ENCODE measurements at regions not wholly inside any gene's neighbourhood (a gene's known extent, or its start where the extent isn't known, plus 50 kb on each side); places are given as distances from the start of the nearest gene placed in this dataset.

DNA sequence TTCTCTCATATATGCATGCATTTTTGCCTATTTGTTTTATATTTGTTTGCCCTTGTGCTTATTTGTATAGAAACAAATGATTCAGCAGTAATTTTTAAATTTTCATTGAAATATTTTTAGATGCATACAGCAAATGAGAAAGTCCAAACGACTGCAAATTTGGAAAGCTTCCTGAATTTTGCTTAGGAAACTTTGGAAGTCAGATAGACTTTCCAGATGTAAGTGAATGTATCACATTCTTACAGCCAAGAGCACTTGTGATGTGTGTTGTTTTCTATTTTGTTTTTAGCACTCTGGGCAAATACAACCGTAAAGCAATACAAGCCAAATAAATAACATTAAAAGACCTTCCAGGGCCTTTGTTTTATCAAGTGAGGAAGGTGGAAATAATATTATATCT is 680.8 kb upstream of the CDH8 start:
- H3K9me3 Mint-ChIP-seq, result peaks cover 15 to 20% of the 10 kb centered on the region in 2 donors
- no peak overlapping the region for H3K4me3 Mint-ChIP-seq
- ATAC-seq (no peak), DNase-seq (no peak)
- no peaks in the 10 kb centered on the region for H3K4me1 Mint-ChIP-seq
- no peak overlapping the region for H3K27ac Mint-ChIP-seq
- no peaks in the 10 kb centered on the region for H3K27me3 Mint-ChIP-seq

GRCh38 chr16:62715701-62716100 is 679.5 kb upstream of the CDH8 start:
- ATAC-seq, result no peak
- Mint-ChIP-seq H3K9me3 (peaks cover 7 to 18% of the 10 kb centered on the region in 2 donors), H3K4me3 (no peak overlapping the region)

DNA sequence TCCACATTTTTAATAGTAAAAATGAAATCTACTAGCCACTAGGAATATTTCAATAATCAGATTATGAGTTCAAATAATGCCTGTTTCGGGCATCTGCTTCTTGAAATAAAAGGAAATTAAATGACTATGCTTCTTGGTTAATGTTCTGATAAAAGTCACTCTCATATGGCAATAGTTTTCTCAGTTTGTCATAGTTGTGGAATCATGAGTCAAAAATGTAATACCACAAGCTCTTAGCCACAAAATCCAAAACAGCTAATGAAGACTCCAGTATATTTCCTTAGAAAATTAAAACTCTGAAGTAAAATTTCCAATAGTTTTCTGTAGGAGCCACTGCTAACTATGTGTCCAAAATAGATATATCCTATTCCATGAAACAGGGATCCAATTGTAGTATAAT is 676.3 kb upstream of the CDH8 start:
- Mint-ChIP-seq H3K27ac (no peak overlapping the region), H3K9me3 (peaks cover 7 to 11% of the 10 kb centered on the region in 2 donors), H3K4me3 (no peak overlapping the region), H3K27me3 (no peaks in the 10 kb centered on the region), H3K4me1 (no peaks in the 10 kb centered on the region)
- DNase-seq (no peak), ATAC-seq (no peak)

More at GRCh38 chr16:62715701-62716100, 679.5 kb upstream of the CDH8 start:
- DNase-seq, result no peak
- H3K27ac Mint-ChIP-seq, result no peak overlapping the region
- no peaks in the 10 kb centered on the region for H3K4me1 Mint-ChIP-seq
- H3K27me3 Mint-ChIP-seq, result no peaks in the 10 kb centered on the region

GRCh38 chr16:62711797-62712196 is 675.6 kb upstream of the CDH8 start:
- DNase-seq (no peak), ATAC-seq (no peak)
- Mint-ChIP-seq H3K4me3 (no peak overlapping the region), H3K27me3 (no peaks in the 10 kb centered on the region), H3K9me3 (peaks cover 7 to 11% of the 10 kb centered on the region in 2 donors), H3K4me1 (no peaks in the 10 kb centered on the region), H3K27ac (no peak overlapping the region)

DNA sequence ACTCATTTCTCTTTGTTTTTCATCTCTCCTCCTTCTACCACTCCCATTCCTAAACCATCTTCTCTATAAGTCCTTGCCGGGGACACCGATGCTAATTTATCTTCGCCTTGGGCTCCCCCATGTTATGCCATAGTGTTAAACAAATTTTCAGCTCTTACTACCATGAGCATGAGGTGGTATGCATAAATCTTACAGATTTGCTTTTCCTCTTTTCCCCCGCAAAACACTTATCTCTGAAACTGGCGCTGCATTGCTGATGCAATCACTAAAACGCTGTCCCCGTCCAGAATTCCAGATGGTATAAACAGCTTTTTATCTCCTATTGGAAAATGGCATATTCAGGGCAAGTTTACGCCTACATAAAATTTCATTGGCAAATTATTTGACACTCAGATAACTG is 673.6 kb upstream of the CDH8 start:
- DNase-seq, result no peak
- no peak overlapping the region for H3K27ac Mint-ChIP-seq
- H3K27me3 Mint-ChIP-seq, result no peaks in the 10 kb centered on the region
- ATAC-seq, result no peak
- H3K9me3 Mint-ChIP-seq, result peaks cover 4 to 11% of the 10 kb centered on the region in 2 donors
- no peak overlapping the region for H3K4me3 Mint-ChIP-seq
- no peaks in the 10 kb centered on the region for H3K4me1 Mint-ChIP-seq

DNA sequence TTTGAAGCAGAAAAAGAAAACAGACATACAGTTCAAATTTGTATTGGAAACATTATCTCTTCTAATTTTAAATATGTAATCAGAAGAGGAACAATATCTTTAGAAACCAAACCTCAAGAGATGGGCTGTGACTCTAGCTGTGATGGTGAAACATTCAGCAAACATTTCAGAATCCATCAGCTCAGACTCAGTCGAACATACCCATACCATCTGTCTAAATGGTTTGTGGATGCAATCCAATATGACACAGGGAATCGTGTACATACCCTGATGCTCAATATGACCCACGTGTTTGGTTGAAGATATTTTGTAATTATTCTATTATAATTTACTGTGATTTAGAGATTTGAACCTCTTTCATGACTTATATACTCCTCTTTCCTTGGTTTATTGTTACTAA is 665.2 kb upstream of the CDH8 start:
- Mint-ChIP-seq H3K9me3 (peaks cover 21 to 22% of the 10 kb centered on the region in 2 donors), H3K4me3 (no peak overlapping the region), H3K27ac (no peak overlapping the region), H3K4me1 (no peaks in the 10 kb centered on the region), H3K27me3 (no peaks in the 10 kb centered on the region)
- no peak for ATAC-seq
- no peak for DNase-seq

DNA sequence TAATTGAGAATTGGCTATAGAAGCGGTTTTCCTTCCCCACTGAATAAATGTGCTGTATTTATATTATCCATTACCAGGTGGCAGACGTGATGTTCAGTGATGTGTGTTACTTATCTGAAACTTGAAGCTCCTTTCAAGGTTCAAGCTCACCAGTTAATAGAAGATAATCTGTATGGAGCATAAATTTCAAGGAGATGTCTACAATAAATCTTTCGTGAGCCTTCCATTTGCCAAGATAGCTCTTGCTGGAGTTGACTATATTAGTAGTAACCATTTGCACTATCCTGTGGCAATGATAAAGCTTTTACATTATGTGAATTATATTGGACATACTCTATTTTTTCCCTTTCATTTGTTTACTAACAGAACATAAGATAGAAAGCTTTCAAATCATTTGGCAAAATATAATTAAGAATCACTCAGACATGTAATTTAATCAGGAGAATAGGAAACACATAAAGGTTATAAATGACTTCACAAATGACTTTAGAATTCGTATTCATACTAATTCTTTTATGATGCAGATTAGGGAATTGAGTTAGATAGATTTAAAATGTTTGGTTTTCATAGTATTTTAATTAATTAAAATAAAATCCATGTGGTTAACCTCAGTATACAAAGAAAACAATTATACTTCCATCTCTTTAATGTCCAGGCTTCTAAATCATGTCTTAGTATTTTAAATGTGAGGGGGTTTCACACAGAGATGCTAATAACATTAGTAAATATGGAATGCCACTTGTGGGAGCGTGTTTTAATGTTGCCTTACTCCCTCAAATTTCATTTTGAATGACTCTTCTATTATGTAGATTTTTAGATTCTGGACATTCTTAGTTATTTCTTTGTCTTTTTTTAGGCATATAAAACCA is 664.4 kb upstream of the CDH8 start:
- H3K27me3 Mint-ChIP-seq, result no peaks in the 10 kb centered on the region
- H3K9me3 Mint-ChIP-seq, result peaks cover 25 to 29% of the 10 kb centered on the region in 2 donors
- no peak overlapping the region for H3K4me3 Mint-ChIP-seq
- ATAC-seq (no peak), DNase-seq (no peak)
- no peaks in the 10 kb centered on the region for H3K4me1 Mint-ChIP-seq
- no peak overlapping the region for H3K27ac Mint-ChIP-seq

- ATAC-seq, result no peak
- Mint-ChIP-seq H3K27me3 (no peaks in the 10 kb centered on the region), H3K4me3 (no peak overlapping the region), H3K4me1 (no peaks in the 10 kb centered on the region), H3K9me3 (peaks cover 19 to 44% of the 10 kb centered on the region in 2 donors), H3K27ac (no peak overlapping the region)
- DNase-seq, result no peak
These were observed 656.4 kb upstream of the CDH8 start for GRCh38 chr16:62692685-62693084.

- H3K4me1 Mint-ChIP-seq, result no peaks in the 10 kb centered on the region
- H3K9me3 Mint-ChIP-seq, result peaks cover 18 to 49% of the 10 kb centered on the region in 2 donors
- ATAC-seq (no peak), DNase-seq (no peak)
- H3K27me3 Mint-ChIP-seq, result no peaks in the 10 kb centered on the region
- H3K4me3 Mint-ChIP-seq, result no peak overlapping the region
- no peak overlapping the region for H3K27ac Mint-ChIP-seq
These were observed 645.6 kb upstream of the CDH8 start for GRCh38 chr16:62681819-62682218.

DNA sequence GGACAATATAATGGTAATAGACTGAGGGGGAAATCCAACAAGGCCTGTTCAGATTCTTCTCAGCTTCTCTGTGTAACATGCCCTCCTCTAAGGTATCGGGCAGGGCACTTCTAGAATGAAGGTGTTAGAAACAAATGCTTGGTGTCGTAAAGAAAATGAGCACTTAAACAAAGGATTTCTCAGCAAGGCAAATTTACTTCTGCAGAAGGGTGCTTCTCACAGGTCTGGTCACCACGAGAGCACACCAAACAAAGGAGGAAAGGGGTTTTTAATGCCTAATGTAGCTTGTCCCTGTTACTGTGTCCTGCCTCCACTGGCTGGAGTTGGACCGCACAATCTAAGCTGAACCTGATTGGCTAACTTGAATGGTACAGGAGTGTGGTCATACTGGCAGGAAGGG is 642.6 kb upstream of the CDH8 start:
- DNase-seq, result no peak
- Mint-ChIP-seq H3K27me3 (no peaks in the 10 kb centered on the region), H3K9me3 (peaks cover 28 to 49% of the 10 kb centered on the region in 2 donors), H3K4me3 (no peak overlapping the region), H3K27ac (no peak overlapping the region), H3K4me1 (no peaks in the 10 kb centered on the region)
- ATAC-seq, result no peak

DNA sequence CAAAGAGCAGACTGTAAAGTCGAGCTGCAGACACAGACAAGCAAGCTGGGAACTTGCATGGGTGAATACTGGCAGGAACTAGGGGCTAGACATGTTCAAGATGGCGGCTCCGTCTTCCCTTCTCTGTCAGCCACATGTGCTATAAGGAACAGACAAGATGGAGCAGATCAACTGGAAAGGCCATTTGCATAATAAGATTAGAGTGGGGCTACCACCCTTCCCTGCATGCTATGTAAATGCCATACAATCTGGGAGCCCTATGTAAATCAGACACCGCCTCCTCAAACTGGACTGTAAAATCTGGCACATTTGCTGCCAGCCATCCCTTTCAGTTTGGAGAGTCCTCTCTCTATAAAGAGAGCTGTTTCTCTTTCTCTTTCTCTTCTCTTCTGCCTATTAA is 640.1 kb upstream of the CDH8 start:
- DNase-seq (no peak), ATAC-seq (no peak)
- Mint-ChIP-seq H3K27ac (no peak overlapping the region), H3K4me1 (no peaks in the 10 kb centered on the region), H3K4me3 (no peak overlapping the region), H3K27me3 (no peaks in the 10 kb centered on the region), H3K9me3 (peaks cover 28 to 42% of the 10 kb centered on the region in 2 donors)

- H3K9me3 Mint-ChIP-seq, result peaks cover 9 to 12% of the 10 kb centered on the region in 2 donors
- no peaks in the 10 kb centered on the region for H3K4me1 Mint-ChIP-seq
- H3K27me3 Mint-ChIP-seq, result no peaks in the 10 kb centered on the region
- H3K4me3 Mint-ChIP-seq, result no peak overlapping the region
- ATAC-seq (no peak), DNase-seq (no peak)
- H3K27ac Mint-ChIP-seq, result no peak overlapping the region
These were observed 629.0 kb upstream of the CDH8 start for GRCh38 chr16:62665269-62665668.

GRCh38 chr16:62664566-62664965 is 628.3 kb upstream of the CDH8 start:
- Mint-ChIP-seq H3K9me3 (peaks cover 5 to 6% of the 10 kb centered on the region in 2 donors), H3K4me1 (no peaks in the 10 kb centered on the region), H3K4me3 (no peak overlapping the region), H3K27ac (no peak overlapping the region), H3K27me3 (no peaks in the 10 kb centered on the region)
- no peak for DNase-seq
- ATAC-seq, result no peak

DNA sequence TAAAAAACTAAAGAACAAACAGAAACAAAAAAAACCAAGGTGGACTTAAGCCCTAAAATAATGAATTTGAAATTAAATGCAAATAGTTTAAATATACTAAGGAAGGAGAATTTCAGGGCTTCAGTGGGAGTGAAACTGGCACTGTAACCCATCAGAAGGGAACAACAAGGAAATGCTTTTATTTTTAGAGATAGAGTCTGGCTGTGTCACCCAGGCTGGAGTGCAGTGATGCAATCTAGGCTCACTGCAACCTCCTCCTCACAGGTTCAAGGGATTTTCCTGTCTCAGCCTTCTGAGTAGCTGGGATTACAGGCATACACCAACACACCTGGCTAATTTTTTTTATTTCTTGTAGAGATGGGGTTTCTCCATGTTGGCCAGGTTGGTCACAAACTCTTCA is 625.2 kb upstream of the CDH8 start:
- no peaks in the 10 kb centered on the region for H3K4me1 Mint-ChIP-seq
- peaks cover 0 to 6% of the 10 kb centered on the region in 2 donors for H3K9me3 Mint-ChIP-seq

GRCh38 chr16:62657116-62657515 is 620.9 kb upstream of the CDH8 start:
- ATAC-seq (no peak), DNase-seq (no peak)
- H3K4me3 Mint-ChIP-seq, result no peak overlapping the region
- H3K27me3 Mint-ChIP-seq, result no peaks in the 10 kb centered on the region
- peaks cover 0 to 6% of the 10 kb centered on the region in 2 donors for H3K9me3 Mint-ChIP-seq
- no peaks in the 10 kb centered on the region for H3K4me1 Mint-ChIP-seq
- no peak overlapping the region for H3K27ac Mint-ChIP-seq

More for the DNA sequence above, 625.2 kb upstream of the CDH8 start:
- DNase-seq (no peak), ATAC-seq (no peak)
- Mint-ChIP-seq H3K27me3 (no peaks in the 10 kb centered on the region), H3K4me3 (no peak overlapping the region), H3K27ac (no peak overlapping the region)

DNA sequence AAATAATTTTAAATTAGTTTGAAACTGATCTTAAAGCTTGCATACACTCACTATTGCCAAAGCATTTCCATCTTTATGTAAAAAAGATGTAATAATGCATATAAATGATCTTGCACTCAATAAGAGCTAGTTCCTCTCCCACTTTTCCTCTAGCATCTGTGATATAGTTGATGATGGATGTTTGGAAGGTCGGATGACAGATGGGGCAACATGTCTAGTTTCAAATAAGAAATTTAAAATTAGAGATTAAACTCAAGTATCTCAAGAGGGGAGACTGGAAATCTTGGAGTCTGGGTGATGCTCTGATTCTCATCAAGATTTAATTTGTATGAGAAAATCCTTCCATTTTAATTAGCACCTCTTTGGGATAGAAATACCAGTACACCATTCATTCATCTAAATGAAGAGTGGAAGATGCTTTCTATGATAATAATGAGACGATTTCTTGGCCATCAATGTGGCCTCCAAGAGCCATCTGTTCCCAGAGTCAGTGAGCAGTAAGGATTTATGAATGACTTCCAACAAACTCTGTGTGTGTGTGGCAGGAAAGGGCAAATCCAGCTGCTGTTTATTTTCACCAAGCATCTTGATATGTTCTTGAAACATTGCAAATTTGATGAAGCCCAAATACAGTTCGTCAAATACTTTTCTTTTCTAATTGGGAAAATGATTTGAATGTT is 616.3 kb upstream of the CDH8 start:
- no peak for ATAC-seq
- Mint-ChIP-seq H3K4me3 (no peak overlapping the region), H3K9me3 (peaks cover 9 to 18% of the 10 kb centered on the region in 2 donors), H3K27ac (no peak overlapping the region), H3K27me3 (no peaks in the 10 kb centered on the region), H3K4me1 (no peaks in the 10 kb centered on the region)
- DNase-seq, result no peak

Measured in stimulated activated naive CD8-positive, alpha-beta T cell treated with anti-CD3 and anti-CD28 coated beads, Interleukin-15, amount 100 ng/mL, for 72 hours (primary cell).